M059J (cell line): ENCODE measurements at regions not wholly inside any gene's neighbourhood (a gene's known extent, or its start where the extent isn't known, plus 50 kb on each side); places are given as distances from the start of the nearest gene placed in this dataset.
"Not testable (repeated sequence)": the region's sequence is repeated elsewhere in the genome, so short reads cannot be mapped to it uniquely, and the experiment has no call there.

Experiments used
- DNase-seq: peaks from one replicate; pipeline ENCODE4 v3.0.0-alpha.2; 2012; ENCODE audit warnings: low read depth

GRCh38 chr20:22529150-22530019, 55.0 kb downstream of the FOXA2 start:
- DNase-seq: no peak

- DNase-seq: no peak
These were observed 57.8 kb downstream of the FOXA2 start for GRCh38 chr20:22526512-22527012.

GRCh38 chr20:22525821-22526220, 58.6 kb downstream of the FOXA2 start:
- DNase-seq: no peak

GRCh38 chr20:22525069-22525820, 59.1 kb downstream of the FOXA2 start:
- no peak for DNase-seq

GRCh38 chr20:22524393-22525015, 59.9 kb downstream of the FOXA2 start:
- DNase-seq: no peak

GRCh38 chr20:22523499-22524392, 60.6 kb downstream of the FOXA2 start:
- DNase-seq: no peak

GRCh38 chr20:22523128-22523498, 61.3 kb downstream of the FOXA2 start:
- DNase-seq: no peak

- no peak for DNase-seq
These were observed 61.7 kb downstream of the FOXA2 start for GRCh38 chr20:22522701-22523100.

- DNase-seq: not testable (repeated sequence)
These were observed 62.4 kb downstream of the FOXA2 start for GRCh38 chr20:22521940-22522339.

- no peak for DNase-seq
These were observed 64.0 kb downstream of the FOXA2 start for GRCh38 chr20:22520381-22520780.

- DNase-seq: no peak
These were observed 69.1 kb downstream of the FOXA2 start for GRCh38 chr20:22515264-22515663.

GRCh38 chr20:22513574-22513973, 70.8 kb downstream of the FOXA2 start:
- no peak for DNase-seq

GRCh38 chr20:22512911-22513489, 71.4 kb downstream of the FOXA2 start:
- DNase-seq: no peak

- DNase-seq: no peak
These were observed 72.1 kb downstream of the FOXA2 start for GRCh38 chr20:22511943-22512910.

- DNase-seq: no peak
These were observed 74.6 kb downstream of the FOXA2 start for GRCh38 chr20:22509843-22510147.

GRCh38 chr20:22509090-22509842, 75.1 kb downstream of the FOXA2 start:
- no peak for DNase-seq

GRCh38 chr20:22508426-22508825, 75.9 kb downstream of the FOXA2 start:
- DNase-seq: no peak

- no peak for DNase-seq
These were observed 77.0 kb downstream of the FOXA2 start for GRCh38 chr20:22507240-22507961.

GRCh38 chr20:22506827-22507226, 77.5 kb downstream of the FOXA2 start:
- DNase-seq: no peak
